ENCODE measurements at regions not wholly inside any gene's neighbourhood (a gene's known extent, or its start where the extent isn't known, plus 50 kb on each side); places are given as distances from the start of the nearest gene placed in this dataset.

GRCh38 chr16:35314298-35314697, 1854.9 kb downstream of the TP53TG3F start:
- DNase-seq (ENCODE audit: low read depth, low spot score) (no peak), ATAC-seq (no peak)
- no peaks in the 10 kb centered on the region for H3K36me3 ChIP-seq (ENCODE audit: control insufficient read depth in 1 of 2, insufficient read depth in 2 of 2, low read length in 2 of 2)
- H3K4me3 ChIP-seq (replicated peaks in 1 of 2; ENCODE audit: low read depth in 1 of 2, low read length in 2 of 2), result no peak overlapping the region
- no TSS peak for BruUV-seq (replicated peaks)
- no peaks in the 10 kb centered on the region for H3K9me2 ChIP-seq (ENCODE audit: insufficient read depth)
- CTCF ChIA-PET, result no interaction called here
- H2AFZ ChIP-seq (ENCODE audit: low read depth, low read length, poor library complexity, severe bottlenecking), result no peak overlapping the region
- no peaks in the 10 kb centered on the region for H3K79me2 ChIP-seq (ENCODE audit: insufficient read depth, low read length)
- RAD21 ChIA-PET (ENCODE audit: low non-redundant PET in 1 of 2, low total read pairs in 2 of 2, uncharacterized antibody in 2 of 2, unreplicated experiment in 2 of 2), result no interaction called here
- H4K20me1 ChIP-seq (ENCODE audit: insufficient read depth), result no peaks in the 10 kb centered on the region
- H3K9ac ChIP-seq (ENCODE audit: low read length), result no peak overlapping the region
- H3K27ac ChIP-seq (ENCODE audit: low read depth, low read length), result no peak overlapping the region
- H3K9me3 ChIP-seq (ENCODE audit: control insufficient read depth in 1 of 2, insufficient read depth in 1 of 2, low read depth in 1 of 2, low read length in 2 of 2), result peaks cover 0 to 16% of the 10 kb centered on the region in 2 experiments; a peak in 2 of 4 replicates
- H3K4me2 ChIP-seq (ENCODE audit: low read length), result no peak overlapping the region
- H3K27me3 ChIP-seq (ENCODE audit: insufficient read depth, low read length), result no peaks in the 10 kb centered on the region
- no peak for TF ChIP-seq POLR2AphosphoS5 (IDR thresholded peaks at IDR 0.05; ENCODE audit: low read depth, low read length)
- TF ChIP-seq, protein P1, sequence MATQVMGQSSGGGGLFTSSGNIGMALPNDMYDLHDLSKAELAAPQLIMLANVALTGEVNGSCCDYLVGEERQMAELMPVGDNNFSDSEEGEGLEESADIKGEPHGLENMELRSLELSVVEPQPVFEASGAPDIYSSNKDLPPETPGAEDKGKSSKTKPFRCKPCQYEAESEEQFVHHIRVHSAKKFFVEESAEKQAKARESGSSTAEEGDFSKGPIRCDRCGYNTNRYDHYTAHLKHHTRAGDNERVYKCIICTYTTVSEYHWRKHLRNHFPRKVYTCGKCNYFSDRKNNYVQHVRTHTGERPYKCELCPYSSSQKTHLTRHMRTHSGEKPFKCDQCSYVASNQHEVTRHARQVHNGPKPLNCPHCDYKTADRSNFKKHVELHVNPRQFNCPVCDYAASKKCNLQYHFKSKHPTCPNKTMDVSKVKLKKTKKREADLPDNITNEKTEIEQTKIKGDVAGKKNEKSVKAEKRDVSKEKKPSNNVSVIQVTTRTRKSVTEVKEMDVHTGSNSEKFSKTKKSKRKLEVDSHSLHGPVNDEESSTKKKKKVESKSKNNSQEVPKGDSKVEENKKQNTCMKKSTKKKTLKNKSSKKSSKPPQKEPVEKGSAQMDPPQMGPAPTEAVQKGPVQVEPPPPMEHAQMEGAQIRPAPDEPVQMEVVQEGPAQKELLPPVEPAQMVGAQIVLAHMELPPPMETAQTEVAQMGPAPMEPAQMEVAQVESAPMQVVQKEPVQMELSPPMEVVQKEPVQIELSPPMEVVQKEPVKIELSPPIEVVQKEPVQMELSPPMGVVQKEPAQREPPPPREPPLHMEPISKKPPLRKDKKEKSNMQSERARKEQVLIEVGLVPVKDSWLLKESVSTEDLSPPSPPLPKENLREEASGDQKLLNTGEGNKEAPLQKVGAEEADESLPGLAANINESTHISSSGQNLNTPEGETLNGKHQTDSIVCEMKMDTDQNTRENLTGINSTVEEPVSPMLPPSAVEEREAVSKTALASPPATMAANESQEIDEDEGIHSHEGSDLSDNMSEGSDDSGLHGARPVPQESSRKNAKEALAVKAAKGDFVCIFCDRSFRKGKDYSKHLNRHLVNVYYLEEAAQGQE (IDR thresholded peaks at IDR 0.05; ENCODE audit: low read depth), result no peak
- POLR2A ChIA-PET, result no interaction called here
- intact Hi-C loops (cut with micrococcal nuclease), result no loop called here
- no peaks in the 10 kb centered on the region for H3K4me1 ChIP-seq (ENCODE audit: control insufficient read depth in 1 of 2, insufficient read depth in 2 of 2, low read length in 2 of 2)

GRCh38 chr16:35319536-35320192, 1860.3 kb downstream of the TP53TG3F start:
- Histone ChIP-seq H3K4me3 (replicated peaks in 1 of 2; ENCODE audit: low read depth in 1 of 2, low read length in 2 of 2) (no peak overlapping the region), H3K9me2 (ENCODE audit: insufficient read depth) (no peaks in the 10 kb centered on the region), H3K9ac (ENCODE audit: low read length) (no peak overlapping the region), H3K36me3 (ENCODE audit: control insufficient read depth in 1 of 2, insufficient read depth in 2 of 2, low read length in 2 of 2) (no peaks in the 10 kb centered on the region), H3K79me2 (ENCODE audit: insufficient read depth, low read length) (no peaks in the 10 kb centered on the region), H3K27me3 (ENCODE audit: insufficient read depth, low read length) (no peaks in the 10 kb centered on the region), H3K27ac (ENCODE audit: low read depth, low read length) (no peak overlapping the region), H4K20me1 (ENCODE audit: insufficient read depth) (no peaks in the 10 kb centered on the region), H3K4me1 (ENCODE audit: control insufficient read depth in 1 of 2, insufficient read depth in 2 of 2, low read length in 2 of 2) (no peaks in the 10 kb centered on the region), H3K4me2 (ENCODE audit: low read length) (no peak overlapping the region), H2AFZ (ENCODE audit: low read depth, low read length, poor library complexity, severe bottlenecking) (no peak overlapping the region), H3K9me3 (ENCODE audit: control insufficient read depth in 1 of 2, insufficient read depth in 1 of 2, low read depth in 1 of 2, low read length in 2 of 2) (peaks cover 0 to 12% of the 10 kb centered on the region in 2 experiments; a peak in 2 of 4 replicates)
- DNase-seq (ENCODE audit: low read depth, low spot score) (no peak), ATAC-seq (no peak)
- intact Hi-C loops (cut with micrococcal nuclease), result no loop called here
- ChIA-PET RAD21 (ENCODE audit: low non-redundant PET in 1 of 2, low total read pairs in 2 of 2, uncharacterized antibody in 2 of 2, unreplicated experiment in 2 of 2) (no interaction called here), CTCF (no interaction called here), POLR2A (no interaction called here)
- no TSS peak for BruUV-seq (replicated peaks)
- no peak for TF ChIP-seq POLR2AphosphoS5 (IDR thresholded peaks at IDR 0.05; ENCODE audit: low read depth, low read length)
- TF ChIP-seq FOSL1 (IDR thresholded peaks at IDR 0.05; ENCODE audit: low read depth), result no peak
- TF ChIP-seq ATF3 (IDR thresholded peaks at IDR 0.05), result no peak
- TF ChIP-seq RAD21 (IDR thresholded peaks at IDR 0.05; ENCODE audit: low read depth), result no peak
- no peak for TF ChIP-seq CTCF (IDR thresholded peaks at IDR 0.05 in 2 of 3, conservative IDR thresholded peaks at IDR 0.05 in 1 of 3; ENCODE audit: borderline replicate concordance in 1 of 3, insufficient read depth in 1 of 3, low read depth in 2 of 3, low read length in 2 of 3)
- no peak for TF ChIP-seq MAX (IDR thresholded peaks at IDR 0.05)
- no peak for TF ChIP-seq SIN3A (IDR thresholded peaks at IDR 0.05; ENCODE audit: low read depth)
- TF ChIP-seq CEBPB (IDR thresholded peaks at IDR 0.05; ENCODE audit: low read depth), result no peak
- TF ChIP-seq ELF1 (IDR thresholded peaks at IDR 0.05; ENCODE audit: borderline replicate concordance, low read depth), result no peak
- TF ChIP-seq EGR1 (IDR thresholded peaks at IDR 0.05; ENCODE audit: low read depth), result no peak
- no peak for TF ChIP-seq TCF7L2 (IDR thresholded peaks at IDR 0.05; ENCODE audit: borderline replicate concordance, extremely low read depth, insufficient read depth, insufficient read length)
- no peak for TF ChIP-seq POLR2A (IDR thresholded peaks at IDR 0.05; ENCODE audit: borderline replicate concordance, extremely low read depth, insufficient read depth, insufficient read length)
- no peak for TF ChIP-seq EZH2phosphoT487 (IDR thresholded peaks at IDR 0.05; ENCODE audit: borderline replicate concordance)
- TF ChIP-seq ZFX (IDR thresholded peaks at IDR 0.05), result no peak
- no peak for TF ChIP-seq EZH2 (IDR thresholded peaks at IDR 0.05)

Data from HCT116 (cell line).